ENCODE measurements at regions not wholly inside any gene's neighbourhood (a gene's known extent, or its start where the extent isn't known, plus 50 kb on each side); places are given as distances from the start of the nearest gene placed in this dataset.

DNA sequence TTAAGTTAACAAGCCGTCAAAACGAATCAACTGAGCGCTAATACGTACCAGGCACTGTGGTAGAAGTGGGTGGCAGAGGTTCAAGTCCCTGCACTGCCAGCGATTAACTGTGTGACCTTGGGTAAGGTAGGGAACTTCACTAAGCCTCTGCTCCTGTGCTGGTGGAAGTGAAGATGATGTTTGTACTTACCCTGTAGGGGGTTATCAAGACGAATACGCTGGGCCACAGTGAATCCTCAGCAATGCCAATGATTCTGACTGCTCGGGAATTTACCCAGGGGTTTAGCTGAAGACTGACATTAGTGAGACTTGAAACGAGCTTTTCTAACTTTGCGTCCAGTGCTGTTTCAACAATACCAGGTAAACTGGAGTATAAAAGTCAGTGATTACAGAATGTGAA lies 305.3 kb downstream of the FGF9 start (continued):
- TF ChIP-seq, protein P1, sequence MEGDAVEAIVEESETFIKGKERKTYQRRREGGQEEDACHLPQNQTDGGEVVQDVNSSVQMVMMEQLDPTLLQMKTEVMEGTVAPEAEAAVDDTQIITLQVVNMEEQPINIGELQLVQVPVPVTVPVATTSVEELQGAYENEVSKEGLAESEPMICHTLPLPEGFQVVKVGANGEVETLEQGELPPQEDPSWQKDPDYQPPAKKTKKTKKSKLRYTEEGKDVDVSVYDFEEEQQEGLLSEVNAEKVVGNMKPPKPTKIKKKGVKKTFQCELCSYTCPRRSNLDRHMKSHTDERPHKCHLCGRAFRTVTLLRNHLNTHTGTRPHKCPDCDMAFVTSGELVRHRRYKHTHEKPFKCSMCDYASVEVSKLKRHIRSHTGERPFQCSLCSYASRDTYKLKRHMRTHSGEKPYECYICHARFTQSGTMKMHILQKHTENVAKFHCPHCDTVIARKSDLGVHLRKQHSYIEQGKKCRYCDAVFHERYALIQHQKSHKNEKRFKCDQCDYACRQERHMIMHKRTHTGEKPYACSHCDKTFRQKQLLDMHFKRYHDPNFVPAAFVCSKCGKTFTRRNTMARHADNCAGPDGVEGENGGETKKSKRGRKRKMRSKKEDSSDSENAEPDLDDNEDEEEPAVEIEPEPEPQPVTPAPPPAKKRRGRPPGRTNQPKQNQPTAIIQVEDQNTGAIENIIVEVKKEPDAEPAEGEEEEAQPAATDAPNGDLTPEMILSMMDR (conservative IDR thresholded peaks at IDR 0.05; ENCODE audit: low read depth in 2 of 2) = no peak
- TF ChIP-seq JUNB (IDR thresholded peaks at IDR 0.05; ENCODE audit: unreplicated experiment) (no peak), EZH2 (IDR thresholded peaks at IDR 0.05; ENCODE audit: low read depth, unreplicated experiment) (no peak)
- TF ChIP-seq, protein P2, sequence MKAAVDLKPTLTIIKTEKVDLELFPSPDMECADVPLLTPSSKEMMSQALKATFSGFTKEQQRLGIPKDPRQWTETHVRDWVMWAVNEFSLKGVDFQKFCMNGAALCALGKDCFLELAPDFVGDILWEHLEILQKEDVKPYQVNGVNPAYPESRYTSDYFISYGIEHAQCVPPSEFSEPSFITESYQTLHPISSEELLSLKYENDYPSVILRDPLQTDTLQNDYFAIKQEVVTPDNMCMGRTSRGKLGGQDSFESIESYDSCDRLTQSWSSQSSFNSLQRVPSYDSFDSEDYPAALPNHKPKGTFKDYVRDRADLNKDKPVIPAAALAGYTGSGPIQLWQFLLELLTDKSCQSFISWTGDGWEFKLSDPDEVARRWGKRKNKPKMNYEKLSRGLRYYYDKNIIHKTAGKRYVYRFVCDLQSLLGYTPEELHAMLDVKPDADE (IDR thresholded peaks at IDR 0.05) = no peak

DNA sequence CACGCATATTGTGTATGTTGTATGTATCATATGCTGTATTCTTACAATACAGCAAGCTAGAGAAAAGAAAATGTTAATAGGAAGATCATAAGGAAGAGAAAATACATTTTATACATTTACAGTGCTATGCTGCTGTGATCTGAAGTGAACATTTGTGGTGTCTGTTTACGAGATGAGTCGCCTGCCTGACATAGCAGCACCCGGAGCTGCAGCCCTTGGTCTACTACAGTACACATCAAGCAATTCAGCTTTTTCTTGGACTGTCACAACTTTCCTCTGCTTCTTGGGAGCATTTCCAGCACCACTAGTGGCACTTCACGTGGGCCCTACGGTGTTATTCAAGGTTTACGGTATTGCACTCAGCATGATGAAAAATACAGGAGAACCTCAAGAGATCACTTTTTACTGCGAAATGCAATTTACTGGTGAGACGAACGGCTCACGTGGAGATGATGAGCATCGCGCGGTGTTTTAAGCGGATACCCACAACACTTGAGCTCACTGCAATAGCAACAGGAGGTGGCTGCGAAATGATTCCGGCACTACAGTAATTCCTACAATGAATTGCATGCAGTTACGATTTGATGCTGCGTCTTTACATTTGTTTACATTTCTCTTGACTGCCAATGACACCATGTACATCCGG lies 308.4 kb downstream of the FGF9 start:
- no peak overlapping the region for H2AFZ ChIP-seq
- no peaks in the 10 kb centered on the region for H3F3A ChIP-seq (replicated peaks; ENCODE audit: low read depth)
- peaks cover 5% of the 10 kb centered on the region; the same call in 1 of the 3 replicates for H3K4me1 Mint-ChIP-seq
- no peak for ATAC-seq
- no peaks in the 10 kb centered on the region for H3K27me3 ChIP-seq (ENCODE audit: insufficient read depth)
- no peak overlapping the region for H3K27ac ChIP-seq (ENCODE audit: low read depth)
- DNase-seq (ENCODE audit: low spot score) = no peak
- H3K9me2 ChIP-seq (ENCODE audit: insufficient read depth) = no peaks in the 10 kb centered on the region; the same call in 1 of the 2 replicates
- H3K4me3 Mint-ChIP-seq = no peak overlapping the region
- H3K4me2 ChIP-seq = no peak overlapping the region
- no peak overlapping the region for H3K4me3 ChIP-seq
- no peaks in the 10 kb centered on the region for H3K27me3 Mint-ChIP-seq (ENCODE audit: insufficient read depth, low read depth, poor library complexity)
- H3K27ac Mint-ChIP-seq = no peak overlapping the region
- no peaks in the 10 kb centered on the region for H3K9me3 Mint-ChIP-seq
- no peaks in the 10 kb centered on the region for H3K79me2 ChIP-seq (replicated peaks; ENCODE audit: insufficient read depth)
- H3K36me3 ChIP-seq (ENCODE audit: insufficient read depth) = no peaks in the 10 kb centered on the region
- no peaks in the 10 kb centered on the region for H4K20me1 ChIP-seq (replicated peaks; ENCODE audit: insufficient read depth)
- H3K36me3 Mint-ChIP-seq (ENCODE audit: low read depth) = no peaks in the 10 kb centered on the region
- H3K4me1 ChIP-seq (ENCODE audit: insufficient read depth) = no peaks in the 10 kb centered on the region
- TF ChIP-seq, protein P3, sequence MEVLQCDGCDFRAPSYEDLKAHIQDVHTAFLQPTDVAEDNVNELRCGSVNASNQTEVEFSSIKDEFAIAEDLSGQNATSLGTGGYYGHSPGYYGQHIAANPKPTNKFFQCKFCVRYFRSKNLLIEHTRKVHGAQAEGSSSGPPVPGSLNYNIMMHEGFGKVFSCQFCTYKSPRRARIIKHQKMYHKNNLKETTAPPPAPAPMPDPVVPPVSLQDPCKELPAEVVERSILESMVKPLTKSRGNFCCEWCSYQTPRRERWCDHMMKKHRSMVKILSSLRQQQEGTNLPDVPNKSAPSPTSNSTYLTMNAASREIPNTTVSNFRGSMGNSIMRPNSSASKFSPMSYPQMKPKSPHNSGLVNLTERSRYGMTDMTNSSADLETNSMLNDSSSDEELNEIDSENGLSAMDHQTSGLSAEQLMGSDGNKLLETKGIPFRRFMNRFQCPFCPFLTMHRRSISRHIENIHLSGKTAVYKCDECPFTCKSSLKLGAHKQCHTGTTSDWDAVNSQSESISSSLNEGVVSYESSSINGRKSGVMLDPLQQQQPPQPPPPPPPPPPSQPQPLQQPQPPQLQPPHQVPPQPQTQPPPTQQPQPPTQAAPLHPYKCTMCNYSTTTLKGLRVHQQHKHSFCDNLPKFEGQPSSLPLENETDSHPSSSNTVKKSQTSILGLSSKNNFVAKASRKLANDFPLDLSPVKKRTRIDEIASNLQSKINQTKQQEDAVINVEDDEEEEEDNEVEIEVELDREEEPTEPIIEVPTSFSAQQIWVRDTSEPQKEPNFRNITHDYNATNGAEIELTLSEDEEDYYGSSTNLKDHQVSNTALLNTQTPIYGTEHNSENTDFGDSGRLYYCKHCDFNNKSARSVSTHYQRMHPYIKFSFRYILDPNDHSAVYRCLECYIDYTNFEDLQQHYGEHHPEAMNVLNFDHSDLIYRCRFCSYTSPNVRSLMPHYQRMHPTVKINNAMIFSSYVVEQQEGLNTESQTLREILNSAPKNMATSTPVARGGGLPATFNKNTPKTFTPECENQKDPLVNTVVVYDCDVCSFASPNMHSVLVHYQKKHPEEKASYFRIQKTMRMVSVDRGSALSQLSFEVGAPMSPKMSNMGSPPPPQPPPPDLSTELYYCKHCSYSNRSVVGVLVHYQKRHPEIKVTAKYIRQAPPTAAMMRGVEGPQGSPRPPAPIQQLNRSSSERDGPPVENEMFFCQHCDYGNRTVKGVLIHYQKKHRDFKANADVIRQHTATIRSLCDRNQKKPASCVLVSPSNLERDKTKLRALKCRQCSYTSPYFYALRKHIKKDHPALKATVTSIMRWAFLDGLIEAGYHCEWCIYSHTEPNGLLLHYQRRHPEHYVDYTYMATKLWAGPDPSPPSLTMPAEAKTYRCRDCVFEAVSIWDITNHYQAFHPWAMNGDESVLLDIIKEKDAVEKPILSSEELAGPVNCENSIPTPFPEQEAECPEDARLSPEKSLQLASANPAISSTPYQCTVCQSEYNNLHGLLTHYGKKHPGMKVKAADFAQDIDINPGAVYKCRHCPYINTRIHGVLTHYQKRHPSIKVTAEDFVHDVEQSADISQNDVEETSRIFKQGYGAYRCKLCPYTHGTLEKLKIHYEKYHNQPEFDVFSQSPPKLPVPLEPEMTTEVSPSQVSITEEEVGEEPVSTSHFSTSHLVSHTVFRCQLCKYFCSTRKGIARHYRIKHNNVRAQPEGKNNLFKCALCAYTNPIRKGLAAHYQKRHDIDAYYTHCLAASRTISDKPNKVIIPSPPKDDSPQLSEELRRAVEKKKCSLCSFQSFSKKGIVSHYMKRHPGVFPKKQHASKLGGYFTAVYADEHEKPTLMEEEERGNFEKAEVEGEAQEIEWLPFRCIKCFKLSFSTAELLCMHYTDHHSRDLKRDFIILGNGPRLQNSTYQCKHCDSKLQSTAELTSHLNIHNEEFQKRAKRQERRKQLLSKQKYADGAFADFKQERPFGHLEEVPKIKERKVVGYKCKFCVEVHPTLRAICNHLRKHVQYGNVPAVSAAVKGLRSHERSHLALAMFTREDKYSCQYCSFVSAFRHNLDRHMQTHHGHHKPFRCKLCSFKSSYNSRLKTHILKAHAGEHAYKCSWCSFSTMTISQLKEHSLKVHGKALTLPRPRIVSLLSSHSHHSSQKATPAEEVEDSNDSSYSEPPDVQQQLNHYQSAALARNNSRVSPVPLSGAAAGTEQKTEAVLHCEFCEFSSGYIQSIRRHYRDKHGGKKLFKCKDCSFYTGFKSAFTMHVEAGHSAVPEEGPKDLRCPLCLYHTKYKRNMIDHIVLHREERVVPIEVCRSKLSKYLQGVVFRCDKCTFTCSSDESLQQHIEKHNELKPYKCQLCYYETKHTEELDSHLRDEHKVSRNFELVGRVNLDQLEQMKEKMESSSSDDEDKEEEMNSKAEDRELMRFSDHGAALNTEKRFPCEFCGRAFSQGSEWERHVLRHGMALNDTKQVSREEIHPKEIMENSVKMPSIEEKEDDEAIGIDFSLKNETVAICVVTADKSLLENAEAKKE (CRISPR knock-in tag; IDR thresholded peaks at IDR 0.05) = no peak
- TF ChIP-seq EZH2 (IDR thresholded peaks at IDR 0.05; ENCODE audit: low read depth, unreplicated experiment) (no peak), NANOG (IDR thresholded peaks at IDR 0.05; ENCODE audit: borderline replicate concordance) (no peak), EZH2phosphoT487 (IDR thresholded peaks at IDR 0.05; ENCODE audit: unreplicated experiment) (no peak), STAT1 (IDR thresholded peaks at IDR 0.05; ENCODE audit: unreplicated experiment) (no peak)
- TF ChIP-seq, protein P4, sequence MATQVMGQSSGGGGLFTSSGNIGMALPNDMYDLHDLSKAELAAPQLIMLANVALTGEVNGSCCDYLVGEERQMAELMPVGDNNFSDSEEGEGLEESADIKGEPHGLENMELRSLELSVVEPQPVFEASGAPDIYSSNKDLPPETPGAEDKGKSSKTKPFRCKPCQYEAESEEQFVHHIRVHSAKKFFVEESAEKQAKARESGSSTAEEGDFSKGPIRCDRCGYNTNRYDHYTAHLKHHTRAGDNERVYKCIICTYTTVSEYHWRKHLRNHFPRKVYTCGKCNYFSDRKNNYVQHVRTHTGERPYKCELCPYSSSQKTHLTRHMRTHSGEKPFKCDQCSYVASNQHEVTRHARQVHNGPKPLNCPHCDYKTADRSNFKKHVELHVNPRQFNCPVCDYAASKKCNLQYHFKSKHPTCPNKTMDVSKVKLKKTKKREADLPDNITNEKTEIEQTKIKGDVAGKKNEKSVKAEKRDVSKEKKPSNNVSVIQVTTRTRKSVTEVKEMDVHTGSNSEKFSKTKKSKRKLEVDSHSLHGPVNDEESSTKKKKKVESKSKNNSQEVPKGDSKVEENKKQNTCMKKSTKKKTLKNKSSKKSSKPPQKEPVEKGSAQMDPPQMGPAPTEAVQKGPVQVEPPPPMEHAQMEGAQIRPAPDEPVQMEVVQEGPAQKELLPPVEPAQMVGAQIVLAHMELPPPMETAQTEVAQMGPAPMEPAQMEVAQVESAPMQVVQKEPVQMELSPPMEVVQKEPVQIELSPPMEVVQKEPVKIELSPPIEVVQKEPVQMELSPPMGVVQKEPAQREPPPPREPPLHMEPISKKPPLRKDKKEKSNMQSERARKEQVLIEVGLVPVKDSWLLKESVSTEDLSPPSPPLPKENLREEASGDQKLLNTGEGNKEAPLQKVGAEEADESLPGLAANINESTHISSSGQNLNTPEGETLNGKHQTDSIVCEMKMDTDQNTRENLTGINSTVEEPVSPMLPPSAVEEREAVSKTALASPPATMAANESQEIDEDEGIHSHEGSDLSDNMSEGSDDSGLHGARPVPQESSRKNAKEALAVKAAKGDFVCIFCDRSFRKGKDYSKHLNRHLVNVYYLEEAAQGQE (IDR thresholded peaks at IDR 0.05; ENCODE audit: unreplicated experiment) = no peak
- TF ChIP-seq, protein P1 (conservative IDR thresholded peaks at IDR 0.05; ENCODE audit: low read depth in 2 of 2) = no peak

Data from GM23338 (cell line).